Epithelial cell of proximal tubule (primary cell): ENCODE measurements at regions not wholly inside any gene's neighbourhood (a gene's known extent, or its start where the extent isn't known, plus 50 kb on each side); places are given as distances from the start of the nearest gene placed in this dataset.

Source experiments
- DNase-seq: peaks from one replicate; pipeline ENCODE4 v3.0.0-alpha.2; 2011; ENCODE audit warnings: low read depth
- H3K4me3 ChIP-seq: 2 replicates; pipeline ENCODE4 v1.5.1; 2011; ENCODE audit warnings: low read depth, mild to moderate bottlenecking, low read length
- CTCF ChIP-seq: conservative IDR thresholded peaks from 2 replicates; pipeline ENCODE4 v1.5.1; 2012; ENCODE audit warnings: low read depth, mild to moderate bottlenecking, low read length

GRCh38 chr1:4052657-4053056 is 152.6 kb upstream of the C1orf174 start:
- no peak overlapping the region for H3K4me3 ChIP-seq
- no peak for DNase-seq
- TF ChIP-seq CTCF = no peak

- DNase-seq = no peak
- no peak for TF ChIP-seq CTCF
- no peak overlapping the region for H3K4me3 ChIP-seq
These were observed 153.2 kb upstream of the C1orf174 start for GRCh38 chr1:4053160-4053748.

GRCh38 chr1:4053774-4054173 is 153.7 kb upstream of the C1orf174 start:
- TF ChIP-seq CTCF = no peak
- no peak overlapping the region for H3K4me3 ChIP-seq
- no peak for DNase-seq

GRCh38 chr1:4055294-4055967 is 155.4 kb upstream of the C1orf174 start:
- H3K4me3 ChIP-seq = no peak overlapping the region
- no peak for DNase-seq
- TF ChIP-seq CTCF = no peak

- H3K4me3 ChIP-seq = no peak overlapping the region
- DNase-seq = no peak
- no peak for TF ChIP-seq CTCF
These were observed 156.3 kb upstream of the C1orf174 start for GRCh38 chr1:4056422-4056821.

- TF ChIP-seq CTCF = no peak
- H3K4me3 ChIP-seq = no peak overlapping the region
- no peak for DNase-seq
These were observed 156.9 kb upstream of the C1orf174 start for GRCh38 chr1:4056989-4057388.

- no peak for DNase-seq
- TF ChIP-seq CTCF = no peak
- no peak overlapping the region for H3K4me3 ChIP-seq
These were observed 157.5 kb upstream of the C1orf174 start for GRCh38 chr1:4057603-4058002.
